Sigmoid colon (tissue), 4 donors: ENCODE measurements at regions not wholly inside any gene's neighbourhood (a gene's known extent, or its start where the extent isn't known, plus 50 kb on each side); places are given as distances from the start of the nearest gene placed in this dataset.

ENCODE experiments used
- EP300 ChIP-seq, 4 donors: sonication (generic); formaldehyde crosslinking; IDR thresholded peaks; one replicate each; pipeline ENCODE4 v1.6.1; 2017; ENCODE audit warnings: antibody characterized with exemption in 4 of 4
- POLR2AphosphoS5 ChIP-seq, 4 donors: sonication (generic); formaldehyde crosslinking; IDR thresholded peaks; one replicate each; pipeline ENCODE4 v1.6.1; 2017; ENCODE audit warnings: antibody characterized with exemption in 4 of 4

GRCh38 chr9:111154081-111154562 is 115.9 kb upstream of the LPAR1 start:
- TF ChIP-seq POLR2AphosphoS5 (IDR thresholded peaks at IDR 0.05) (no peak), EP300 (IDR thresholded peaks at IDR 0.05) (no peak)
